ENCODE measurements at regions not wholly inside any gene's neighbourhood (a gene's known extent, or its start where the extent isn't known, plus 50 kb on each side); places are given as distances from the start of the nearest gene placed in this dataset.

GRCh38 chr9:134231767-134232166 lies 67.4 kb upstream of the RNU6ATAC start:
- H3K4me1 ChIP-seq: peaks cover 0 to 41% (median 8%) of the 10 kb centered on the region in 4 donors
- H3K36me3 ChIP-seq: no peaks in the 10 kb centered on the region
- peaks cover 0 to 72% of the 10 kb centered on the region in 2 donors for H3K27me3 ChIP-seq
- H3K27ac ChIP-seq: peak overlapping the region in 1 of 2 donors; percentile 29
- intact Hi-C loops (cut with DNase I; ENCODE audit: low total_unique reads): no loop called here
- TF ChIP-seq, protein P1, sequence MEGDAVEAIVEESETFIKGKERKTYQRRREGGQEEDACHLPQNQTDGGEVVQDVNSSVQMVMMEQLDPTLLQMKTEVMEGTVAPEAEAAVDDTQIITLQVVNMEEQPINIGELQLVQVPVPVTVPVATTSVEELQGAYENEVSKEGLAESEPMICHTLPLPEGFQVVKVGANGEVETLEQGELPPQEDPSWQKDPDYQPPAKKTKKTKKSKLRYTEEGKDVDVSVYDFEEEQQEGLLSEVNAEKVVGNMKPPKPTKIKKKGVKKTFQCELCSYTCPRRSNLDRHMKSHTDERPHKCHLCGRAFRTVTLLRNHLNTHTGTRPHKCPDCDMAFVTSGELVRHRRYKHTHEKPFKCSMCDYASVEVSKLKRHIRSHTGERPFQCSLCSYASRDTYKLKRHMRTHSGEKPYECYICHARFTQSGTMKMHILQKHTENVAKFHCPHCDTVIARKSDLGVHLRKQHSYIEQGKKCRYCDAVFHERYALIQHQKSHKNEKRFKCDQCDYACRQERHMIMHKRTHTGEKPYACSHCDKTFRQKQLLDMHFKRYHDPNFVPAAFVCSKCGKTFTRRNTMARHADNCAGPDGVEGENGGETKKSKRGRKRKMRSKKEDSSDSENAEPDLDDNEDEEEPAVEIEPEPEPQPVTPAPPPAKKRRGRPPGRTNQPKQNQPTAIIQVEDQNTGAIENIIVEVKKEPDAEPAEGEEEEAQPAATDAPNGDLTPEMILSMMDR (IDR thresholded peaks at IDR 0.05): no peak
- no peak overlapping the region for H3K4me3 ChIP-seq
- no peaks in the 10 kb centered on the region for H3K9me3 ChIP-seq
- no peak for DNase-seq

DNA sequence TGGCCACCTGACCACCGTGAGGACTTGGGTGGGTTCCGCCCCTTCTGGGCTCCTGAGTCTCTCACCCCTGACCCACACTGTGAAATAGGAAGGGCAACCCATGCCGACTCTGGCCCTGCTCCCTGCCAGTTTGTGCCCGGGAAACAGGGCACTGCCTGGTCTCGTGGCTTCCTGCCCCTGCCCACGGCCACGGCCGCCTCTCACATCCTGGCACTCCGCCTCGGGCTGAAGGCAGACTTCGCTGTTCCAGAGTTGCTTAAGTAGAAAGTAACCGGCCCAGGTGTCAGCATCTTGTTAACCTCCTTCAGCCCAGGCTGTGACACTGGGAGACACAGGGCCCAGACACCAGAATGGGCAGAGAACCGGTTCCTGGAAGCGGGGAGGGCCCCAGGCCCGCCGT lies 68.7 kb upstream of the RNU6ATAC start:
- no peaks in the 10 kb centered on the region for H3K36me3 ChIP-seq
- peaks cover 0 to 72% of the 10 kb centered on the region in 2 donors for H3K27me3 ChIP-seq
- H3K27ac ChIP-seq: no peak overlapping the region
- H3K9me3 ChIP-seq: no peaks in the 10 kb centered on the region
- H3K4me1 ChIP-seq: peaks cover 0 to 40% (median 8%) of the 10 kb centered on the region in 4 donors
- intact Hi-C loops (cut with DNase I; ENCODE audit: low total_unique reads): no loop called here
- TF ChIP-seq, protein P1 (IDR thresholded peaks at IDR 0.05): no peak
- DNase-seq: no peak
- H3K4me3 ChIP-seq: no peak overlapping the region

GRCh38 chr9:134234001-134234660 lies 69.8 kb upstream of the RNU6ATAC start:
- H3K27me3 ChIP-seq: peaks cover 0 to 69% of the 10 kb centered on the region in 2 donors

GRCh38 chr9:134234687-134235359 lies 70.5 kb upstream of the RNU6ATAC start:
- Histone ChIP-seq H3K9me3 (no peaks in the 10 kb centered on the region), H3K4me3 (no peak overlapping the region), H3K36me3 (no peaks in the 10 kb centered on the region), H3K4me1 (peaks cover 0 to 37% (median 8%) of the 10 kb centered on the region in 4 donors), H3K27me3 (peaks cover 0 to 69% of the 10 kb centered on the region in 2 donors), H3K27ac (no peak overlapping the region)
- intact Hi-C loops (cut with DNase I; ENCODE audit: low total_unique reads): no loop called here
- TF ChIP-seq, protein P1 (IDR thresholded peaks at IDR 0.05): no peak
- DNase-seq: no peak

More at GRCh38 chr9:134234001-134234660, 69.8 kb upstream of the RNU6ATAC start:
- TF ChIP-seq, protein P1 (IDR thresholded peaks at IDR 0.05): no peak
- H3K4me3 ChIP-seq: no peak overlapping the region
- H3K9me3 ChIP-seq: no peaks in the 10 kb centered on the region
- no peak for DNase-seq
- H3K27ac ChIP-seq: no peak overlapping the region
- peaks cover 0 to 37% (median 8%) of the 10 kb centered on the region in 4 donors for H3K4me1 ChIP-seq
- intact Hi-C loops (cut with DNase I; ENCODE audit: low total_unique reads): no loop called here
- no peaks in the 10 kb centered on the region for H3K36me3 ChIP-seq

- intact Hi-C loops (cut with DNase I; ENCODE audit: low total_unique reads): no loop called here
- Histone ChIP-seq H3K9me3 (no peaks in the 10 kb centered on the region), H3K27me3 (peaks cover 0 to 71% of the 10 kb centered on the region in 2 donors), H3K27ac (no peak overlapping the region), H3K4me3 (no peak overlapping the region), H3K4me1 (peaks cover 0 to 37% (median 7%) of the 10 kb centered on the region in 4 donors), H3K36me3 (no peaks in the 10 kb centered on the region)
- no peak for DNase-seq
- TF ChIP-seq, protein P1 (IDR thresholded peaks at IDR 0.05): no peak
These were observed 71.0 kb upstream of the RNU6ATAC start for GRCh38 chr9:134235366-134235765.
